ENCODE measurements at regions not wholly inside any gene's neighbourhood (a gene's known extent, or its start where the extent isn't known, plus 50 kb on each side); places are given as distances from the start of the nearest gene placed in this dataset.
"Not testable (repeated sequence)": the region's sequence is repeated elsewhere in the genome, so short reads cannot be mapped to it uniquely, and the experiment has no call there.

GRCh38 chr9:30107134-30107533 lies 2277.3 kb upstream of the ACO1 start:
- not testable (repeated sequence) for TF ChIP-seq CTCF, POLR2A (IDR thresholded peaks at IDR 0.05)

All from lower leg skin (tissue), 3 donors.